Testis (tissue), 2 donors: ENCODE measurements at regions not wholly inside any gene's neighbourhood (a gene's known extent, or its start where the extent isn't known, plus 50 kb on each side); places are given as distances from the start of the nearest gene placed in this dataset.

ENCODE experiments used
- POLR2A ChIP-seq: fragments of 450-650 bp; IDR thresholded peaks from one replicate; pipeline ENCODE4 v1.6.1; 2017; ENCODE audit warnings: antibody characterized with exemption, mild to moderate bottlenecking, moderate library complexity
- TF ChIP-seq, protein P1 (sequence below), 3 experiments: fragments of 450-650 bp in 2 of 3; fragments of 200-600 bp in 1 of 3; sonication (generic) in 1 of 3; IDR thresholded peaks; one replicate each; pipeline ENCODE4 v1.5.1; 2016 to 2019; ENCODE audit warnings: antibody characterized with exemption in 3 of 3, mild to moderate bottlenecking in 2 of 3, moderate library complexity in 1 of 3

DNA sequence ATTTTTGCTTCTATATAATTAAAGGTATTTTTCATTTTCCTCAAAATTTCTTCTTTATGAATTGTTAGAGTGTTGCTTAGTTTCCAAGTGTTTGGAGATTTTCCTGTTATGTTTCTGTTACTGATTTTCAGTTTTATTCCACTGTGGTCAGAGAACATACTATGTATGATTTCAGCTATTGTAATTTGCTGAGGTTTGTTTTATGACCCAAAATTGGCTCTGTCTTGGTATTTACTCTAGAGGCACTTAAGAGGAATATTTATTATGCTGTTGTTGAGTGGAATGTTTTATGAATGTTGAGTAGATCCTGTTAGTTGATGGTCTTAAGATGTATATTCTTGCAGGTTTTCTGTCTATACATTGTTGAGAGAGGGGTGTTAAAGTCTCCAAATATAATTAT lies 263.5 kb downstream of the PABPC4L start:
- no peak for TF ChIP-seq POLR2A
- TF ChIP-seq, protein P1, sequence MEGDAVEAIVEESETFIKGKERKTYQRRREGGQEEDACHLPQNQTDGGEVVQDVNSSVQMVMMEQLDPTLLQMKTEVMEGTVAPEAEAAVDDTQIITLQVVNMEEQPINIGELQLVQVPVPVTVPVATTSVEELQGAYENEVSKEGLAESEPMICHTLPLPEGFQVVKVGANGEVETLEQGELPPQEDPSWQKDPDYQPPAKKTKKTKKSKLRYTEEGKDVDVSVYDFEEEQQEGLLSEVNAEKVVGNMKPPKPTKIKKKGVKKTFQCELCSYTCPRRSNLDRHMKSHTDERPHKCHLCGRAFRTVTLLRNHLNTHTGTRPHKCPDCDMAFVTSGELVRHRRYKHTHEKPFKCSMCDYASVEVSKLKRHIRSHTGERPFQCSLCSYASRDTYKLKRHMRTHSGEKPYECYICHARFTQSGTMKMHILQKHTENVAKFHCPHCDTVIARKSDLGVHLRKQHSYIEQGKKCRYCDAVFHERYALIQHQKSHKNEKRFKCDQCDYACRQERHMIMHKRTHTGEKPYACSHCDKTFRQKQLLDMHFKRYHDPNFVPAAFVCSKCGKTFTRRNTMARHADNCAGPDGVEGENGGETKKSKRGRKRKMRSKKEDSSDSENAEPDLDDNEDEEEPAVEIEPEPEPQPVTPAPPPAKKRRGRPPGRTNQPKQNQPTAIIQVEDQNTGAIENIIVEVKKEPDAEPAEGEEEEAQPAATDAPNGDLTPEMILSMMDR (IDR thresholded peaks at IDR 0.05), result no peak
